ENCODE measurements at regions not wholly inside any gene's neighbourhood (a gene's known extent, or its start where the extent isn't known, plus 50 kb on each side); places are given as distances from the start of the nearest gene placed in this dataset.

- peaks cover 3% of the 10 kb centered on the region for H3K4me1 Mint-ChIP-seq
- H3K9ac ChIP-seq, result no peak overlapping the region
- peaks cover 4% of the 10 kb centered on the region for H3K9me3 Mint-ChIP-seq
- no peak overlapping the region for H3K4me3 ChIP-seq
- no peaks in the 10 kb centered on the region for H4K20me1 ChIP-seq (ENCODE audit: low read depth)
- H3K9me3 ChIP-seq (ENCODE audit: low read depth), result no peaks in the 10 kb centered on the region
- H3K27me3 Mint-ChIP-seq (ENCODE audit: insufficient read depth, low read depth), result peaks cover 3% of the 10 kb centered on the region
- H3K4me1 ChIP-seq, result no peaks in the 10 kb centered on the region
- H3K27ac ChIP-seq, result no peak overlapping the region
- no peaks in the 10 kb centered on the region for H3K36me3 ChIP-seq
- no peak overlapping the region for H3K4me2 ChIP-seq
- no peaks in the 10 kb centered on the region for H3K79me2 ChIP-seq (ENCODE audit: low read depth)
- no peak overlapping the region for H3K4me3 Mint-ChIP-seq
- no peaks in the 10 kb centered on the region for H3K27me3 ChIP-seq
- H2AFZ ChIP-seq (replicated peaks), result no peak overlapping the region
- no peaks in the 10 kb centered on the region for H3F3A ChIP-seq (ENCODE audit: low read depth)
- no peak for DNase-seq (ENCODE audit: low spot score)
- TF ChIP-seq CTCF (IDR thresholded peaks at IDR 0.05) (no peak), EZH2phosphoT487 (IDR thresholded peaks at IDR 0.05) (no peak)
- H3K27ac Mint-ChIP-seq, result no peak overlapping the region
- no peaks in the 10 kb centered on the region for H3K36me3 Mint-ChIP-seq
Observed at GRCh38 chr1:30029677-30030076, 693.7 kb downstream of the MATN1 start.

DNA sequence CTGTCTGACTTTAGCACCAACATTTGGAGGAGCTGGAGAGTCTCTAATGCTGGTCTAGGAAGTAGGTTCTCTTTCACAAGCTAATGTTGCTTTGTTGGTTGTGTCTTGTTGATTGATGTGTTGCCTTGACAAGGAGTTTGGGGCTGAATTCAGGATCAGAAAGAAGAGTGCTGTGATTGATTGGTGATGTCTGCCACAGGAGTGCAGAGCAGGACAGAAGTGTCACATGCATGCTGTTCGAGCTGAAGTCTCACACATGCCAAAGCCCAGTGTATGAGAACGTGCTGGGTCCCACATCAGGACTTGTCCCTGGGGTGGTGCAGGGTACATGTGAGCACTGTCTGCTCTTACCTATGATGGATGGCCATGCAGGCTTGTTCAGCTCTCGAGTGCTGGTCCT lies 694.4 kb downstream of the MATN1 start:
- TF ChIP-seq EZH2phosphoT487 (IDR thresholded peaks at IDR 0.05) (no peak), CTCF (IDR thresholded peaks at IDR 0.05) (no peak), EZH2 (IDR thresholded peaks at IDR 0.05) (no peak)
- H2AFZ ChIP-seq (replicated peaks), result no peak overlapping the region
- no peak overlapping the region for H3K4me2 ChIP-seq
- H3K4me1 ChIP-seq, result no peaks in the 10 kb centered on the region
- Mint-ChIP-seq H3K27ac (no peak overlapping the region), H3K9me3 (peaks cover 4% of the 10 kb centered on the region), H3K36me3 (no peaks in the 10 kb centered on the region), H3K4me3 (no peak overlapping the region), H3K27me3 (ENCODE audit: insufficient read depth, low read depth) (peaks cover 3% of the 10 kb centered on the region), H3K4me1 (peaks cover 3% of the 10 kb centered on the region)
- no peak overlapping the region for H3K27ac ChIP-seq
- H3K36me3 ChIP-seq, result no peaks in the 10 kb centered on the region
- no peaks in the 10 kb centered on the region for H3K27me3 ChIP-seq
- no peak overlapping the region for H3K4me3 ChIP-seq
- no peaks in the 10 kb centered on the region for H3K79me2 ChIP-seq (ENCODE audit: low read depth)
- H3K9ac ChIP-seq, result no peak overlapping the region
- H3F3A ChIP-seq (ENCODE audit: low read depth), result no peaks in the 10 kb centered on the region
- H4K20me1 ChIP-seq (ENCODE audit: low read depth), result no peaks in the 10 kb centered on the region
- no peak for DNase-seq (ENCODE audit: low spot score)
- H3K9me3 ChIP-seq (ENCODE audit: low read depth), result no peaks in the 10 kb centered on the region

DNA sequence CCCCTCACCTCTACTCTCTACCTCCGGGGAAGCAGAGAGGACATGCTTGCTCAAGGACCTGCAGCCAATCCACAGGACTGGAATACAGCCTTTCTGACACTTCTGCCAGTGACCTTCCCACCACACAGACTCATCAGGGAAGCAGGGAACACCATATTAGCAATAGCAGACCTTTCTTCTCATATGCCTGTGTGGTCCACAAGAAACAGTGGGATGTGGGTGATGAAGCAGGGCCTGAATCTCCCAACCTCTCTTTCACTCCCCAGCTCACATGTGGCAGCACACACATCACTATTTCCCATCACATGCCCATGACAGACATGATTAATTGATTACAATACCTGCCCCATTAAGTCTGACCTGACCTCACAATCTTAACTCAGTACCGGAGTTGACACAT lies 695.1 kb downstream of the MATN1 start:
- Mint-ChIP-seq H3K27ac (no peak overlapping the region), H3K27me3 (ENCODE audit: insufficient read depth, low read depth) (peaks cover 5% of the 10 kb centered on the region), H3K4me1 (peaks cover 3% of the 10 kb centered on the region), H3K4me3 (no peak overlapping the region), H3K9me3 (peaks cover 4% of the 10 kb centered on the region), H3K36me3 (no peaks in the 10 kb centered on the region)
- H3K9ac ChIP-seq, result no peak overlapping the region
- TF ChIP-seq EZH2 (IDR thresholded peaks at IDR 0.05) (no peak), EZH2phosphoT487 (IDR thresholded peaks at IDR 0.05) (no peak), CTCF (IDR thresholded peaks at IDR 0.05) (no peak)
- H3K79me2 ChIP-seq (ENCODE audit: low read depth), result no peaks in the 10 kb centered on the region
- H3K9me3 ChIP-seq (ENCODE audit: low read depth), result no peaks in the 10 kb centered on the region
- no peaks in the 10 kb centered on the region for H4K20me1 ChIP-seq (ENCODE audit: low read depth)
- no peak overlapping the region for H2AFZ ChIP-seq (replicated peaks)
- no peaks in the 10 kb centered on the region for H3K27me3 ChIP-seq
- DNase-seq (ENCODE audit: low spot score), result no peak
- no peak overlapping the region for H3K4me2 ChIP-seq
- H3K4me3 ChIP-seq, result no peak overlapping the region
- H3F3A ChIP-seq (ENCODE audit: low read depth), result no peaks in the 10 kb centered on the region
- H3K4me1 ChIP-seq, result no peaks in the 10 kb centered on the region
- H3K36me3 ChIP-seq, result no peaks in the 10 kb centered on the region
- H3K27ac ChIP-seq, result no peak overlapping the region

DNA sequence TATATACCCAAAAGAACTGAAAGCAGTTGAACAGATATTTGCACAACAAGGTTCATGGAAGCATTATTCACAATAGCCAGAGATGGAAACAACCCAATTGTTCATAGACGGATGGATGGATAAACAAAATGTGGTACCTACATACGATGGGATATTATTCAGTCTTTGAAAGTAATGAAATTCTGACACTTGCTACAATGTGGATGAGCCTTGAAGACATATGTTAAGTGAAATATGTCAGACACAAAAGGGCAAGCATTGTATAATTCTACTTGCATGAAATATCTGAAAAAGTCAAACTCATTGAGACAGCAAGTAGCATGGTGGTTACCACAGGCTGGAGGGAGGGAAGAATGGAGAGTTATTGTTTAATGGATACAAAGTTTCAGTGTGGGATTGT lies 696.1 kb downstream of the MATN1 start:
- Mint-ChIP-seq H3K9me3 (peaks cover 1% of the 10 kb centered on the region), H3K4me3 (no peak overlapping the region), H3K36me3 (no peaks in the 10 kb centered on the region), H3K27me3 (ENCODE audit: insufficient read depth, low read depth) (peaks cover 2% of the 10 kb centered on the region), H3K4me1 (peaks cover 3% of the 10 kb centered on the region), H3K27ac (no peak overlapping the region)
- DNase-seq (ENCODE audit: low spot score), result no peak
- Histone ChIP-seq H3K4me2 (no peak overlapping the region), H3K27me3 (no peaks in the 10 kb centered on the region), H3K4me3 (no peak overlapping the region), H3K27ac (no peak overlapping the region), H3K36me3 (no peaks in the 10 kb centered on the region), H3F3A (ENCODE audit: low read depth) (no peaks in the 10 kb centered on the region), H3K9me3 (ENCODE audit: low read depth) (no peaks in the 10 kb centered on the region), H2AFZ (replicated peaks) (no peak overlapping the region), H4K20me1 (ENCODE audit: low read depth) (no peaks in the 10 kb centered on the region), H3K79me2 (ENCODE audit: low read depth) (no peaks in the 10 kb centered on the region), H3K9ac (no peak overlapping the region), H3K4me1 (no peaks in the 10 kb centered on the region)
- TF ChIP-seq EZH2phosphoT487 (IDR thresholded peaks at IDR 0.05) (no peak), EZH2 (IDR thresholded peaks at IDR 0.05) (no peak), CTCF (IDR thresholded peaks at IDR 0.05) (no peak)

Measured in neural progenitor cell (in vitro differentiated cells).